Umbilical cord (tissue), 1 donor: ENCODE measurements at regions not wholly inside any gene's neighbourhood (a gene's known extent, or its start where the extent isn't known, plus 50 kb on each side); places are given as distances from the start of the nearest gene placed in this dataset.

Source experiments
- DNase-seq: peaks from one replicate; pipeline ENCODE4 v3.0.0-alpha.2; 2015; ENCODE audit warnings: low spot score

DNA sequence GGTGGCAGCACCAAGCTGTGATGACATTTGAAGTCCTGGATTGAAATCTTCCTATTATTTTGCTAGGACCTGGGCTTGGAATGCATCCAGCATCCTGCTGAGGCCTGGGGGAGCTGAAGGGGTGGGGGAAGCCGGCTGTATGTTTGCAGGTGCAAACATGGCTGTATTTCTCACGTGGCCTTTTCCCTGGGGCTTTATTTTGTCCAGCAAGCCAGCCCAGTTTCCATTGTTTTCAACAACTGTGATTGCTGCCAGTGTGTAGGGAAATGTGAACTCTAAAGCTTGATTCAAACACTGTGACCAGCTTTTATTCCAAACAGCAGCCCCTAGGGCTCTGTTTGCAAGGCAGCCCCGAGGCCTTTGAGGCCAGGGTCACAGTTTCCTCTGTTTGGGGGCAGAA, 683.0 kb downstream of the DHX35 start:
- no peak for DNase-seq

- DNase-seq: no peak
Measured at GRCh38 chr20:39643292-39643691, 681.1 kb downstream of the DHX35 start.

- no peak for DNase-seq
Measured at GRCh38 chr20:39641423-39641822, 679.3 kb downstream of the DHX35 start.

- DNase-seq: no peak
Measured at GRCh38 chr20:39640147-39640546, 678.0 kb downstream of the DHX35 start.

DNA sequence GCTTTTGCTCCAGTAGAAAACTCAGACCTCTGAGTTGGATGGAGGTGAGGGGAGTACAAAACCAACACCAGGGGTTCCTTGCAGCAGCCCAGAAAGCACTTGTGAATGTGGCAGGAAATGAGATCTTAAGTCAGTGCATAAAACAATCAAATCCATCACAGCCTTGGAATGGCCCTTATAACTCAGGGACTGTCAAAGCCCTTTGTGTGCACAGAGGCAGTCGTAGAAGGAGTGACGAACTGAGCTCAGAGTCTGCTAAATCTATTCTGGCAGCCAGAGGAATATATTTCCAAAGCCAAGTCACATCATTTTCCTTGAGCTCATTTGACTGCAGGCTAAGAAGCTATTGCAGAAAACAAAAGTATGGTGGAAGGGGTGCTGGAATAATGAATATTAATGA, 676.6 kb downstream of the DHX35 start:
- peak; percentile 12 for DNase-seq

- DNase-seq: no peak
Measured at GRCh38 chr20:39633689-39634088, 671.5 kb downstream of the DHX35 start.

DNA sequence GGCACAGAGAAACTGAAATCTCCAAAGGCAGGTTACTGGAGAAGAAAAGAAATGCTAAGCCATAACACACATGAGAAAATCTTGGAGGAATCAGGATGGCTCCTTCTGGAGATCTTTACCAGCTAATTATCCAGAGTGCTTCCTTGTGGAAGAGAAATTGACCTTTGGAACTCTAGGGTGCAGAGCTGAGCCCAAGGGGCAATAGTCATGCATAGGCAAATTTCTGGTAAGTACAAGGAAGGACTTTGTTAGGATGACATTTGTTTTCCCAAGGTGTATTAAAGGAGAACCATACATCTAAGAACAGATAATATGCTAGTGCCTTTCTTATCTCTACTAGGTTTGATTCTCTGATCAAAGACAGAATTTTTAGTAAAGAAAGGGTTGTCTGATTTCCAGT, 670.6 kb downstream of the DHX35 start:
- no peak for DNase-seq

DNA sequence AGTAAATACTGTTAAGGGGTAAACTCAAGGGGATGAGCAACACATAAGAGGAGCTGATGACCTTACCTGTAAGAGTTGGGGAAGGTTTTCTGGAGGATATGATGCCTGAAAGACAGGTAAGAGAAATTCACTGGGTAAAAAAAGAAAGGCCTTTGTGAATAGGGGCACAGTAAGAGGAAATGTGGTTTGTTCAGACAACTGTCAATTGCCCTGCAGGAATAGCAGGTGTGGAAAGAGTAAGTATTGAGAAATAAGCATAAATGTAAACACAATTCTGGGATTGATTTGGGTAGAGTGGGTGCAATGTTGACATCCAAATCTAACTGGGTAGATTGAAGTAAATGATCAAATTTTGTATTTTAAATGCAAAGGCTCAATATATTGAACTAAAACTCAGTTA, 670.0 kb downstream of the DHX35 start:
- no peak for DNase-seq

- no peak for DNase-seq
Measured at GRCh38 chr20:39631557-39631956, 669.4 kb downstream of the DHX35 start.

GRCh38 chr20:39630215-39630908, 668.2 kb downstream of the DHX35 start:
- DNase-seq: no peak

DNA sequence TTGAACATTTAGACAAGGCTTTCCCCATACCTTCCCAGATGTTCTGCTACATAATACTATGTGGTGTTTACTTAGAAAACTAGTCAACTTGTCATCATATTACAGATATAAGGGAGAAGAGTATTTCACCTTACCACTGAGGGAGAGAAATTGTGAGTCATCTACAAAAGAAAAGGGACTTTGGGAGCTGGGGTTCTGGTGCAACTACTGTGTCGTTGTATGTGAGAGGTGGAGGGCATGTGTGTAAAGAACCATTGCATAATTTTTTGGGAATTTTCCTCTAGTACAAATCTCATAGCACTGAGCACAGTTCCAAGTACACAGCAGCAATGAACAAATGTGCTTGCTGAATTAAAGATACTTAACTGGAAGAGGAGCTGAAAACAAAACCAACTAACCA, 665.6 kb downstream of the DHX35 start:
- no peak for DNase-seq

DNA sequence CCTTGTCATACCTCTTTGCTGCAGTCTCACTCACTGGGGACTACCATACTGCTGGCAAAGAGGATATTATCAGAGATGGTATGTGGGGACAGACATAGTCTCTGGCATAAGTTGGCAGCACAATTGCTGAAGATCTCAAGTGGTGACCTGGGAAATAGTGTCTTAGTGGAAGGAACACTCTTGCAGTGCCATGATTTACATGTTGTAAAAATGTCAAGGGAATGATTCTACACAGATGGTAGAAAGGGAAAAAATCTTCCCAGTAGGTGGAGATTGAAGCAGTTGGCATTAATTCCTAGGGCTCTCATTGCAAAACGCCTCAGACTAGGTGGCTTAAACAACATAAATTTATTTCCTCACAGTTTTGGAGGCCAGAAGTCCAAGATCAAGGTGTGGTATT, 662.2 kb downstream of the DHX35 start:
- no peak for DNase-seq

DNA sequence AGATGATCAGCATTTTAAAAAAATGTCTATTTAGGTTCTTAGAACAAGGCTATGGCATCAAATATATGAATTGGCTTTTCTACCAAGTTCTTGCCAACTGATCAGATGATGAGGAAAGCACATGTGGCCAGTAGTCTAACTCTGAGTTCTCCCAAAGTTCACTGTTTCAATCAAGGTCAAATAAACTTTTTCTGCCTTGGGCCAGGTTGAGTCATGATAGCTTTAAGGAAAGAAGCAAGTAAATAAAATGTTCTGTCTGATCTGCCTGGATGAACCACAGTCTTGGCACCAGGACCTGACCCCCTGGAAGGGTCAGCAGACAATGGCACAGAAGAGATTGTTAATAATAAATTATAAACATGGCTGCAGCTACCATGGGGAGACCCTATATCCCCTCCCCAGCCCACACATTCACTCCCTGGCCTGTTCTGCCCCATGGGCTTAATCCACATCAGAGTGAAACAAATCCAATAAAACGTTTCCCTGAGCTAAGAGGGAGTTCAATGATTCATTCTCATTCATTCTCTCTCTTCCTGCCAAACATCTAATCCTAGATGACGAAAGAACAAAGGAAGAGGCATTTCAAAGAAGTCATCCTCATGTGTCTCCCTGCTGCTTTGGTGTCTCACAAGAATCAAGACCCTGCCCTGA, 661.6 kb downstream of the DHX35 start:
- DNase-seq: peak; percentile 2

DNA sequence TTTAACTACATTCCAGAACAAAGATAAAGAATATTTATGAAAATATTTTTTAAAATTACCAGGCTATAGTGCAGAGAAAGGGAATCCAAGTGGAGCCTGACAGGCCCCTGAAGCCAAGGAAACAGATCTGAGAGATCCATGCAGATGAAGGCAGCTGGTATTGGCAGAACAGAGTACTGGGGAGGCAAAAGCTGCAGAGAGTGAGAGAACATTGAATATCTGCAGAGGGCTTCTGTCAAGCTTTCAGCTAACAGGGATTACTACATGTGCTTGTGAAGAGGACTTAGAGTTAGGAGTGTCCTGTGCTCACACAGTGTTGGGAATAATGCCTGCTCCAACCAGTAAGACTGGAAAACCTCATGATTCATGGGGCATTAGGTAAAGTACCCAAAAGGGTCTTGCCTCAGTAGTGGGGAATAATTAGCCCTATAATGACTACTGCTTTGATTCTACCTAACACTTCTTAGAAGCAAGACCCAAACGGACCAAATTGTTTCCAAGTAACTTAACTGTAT, 657.2 kb downstream of the DHX35 start:
- DNase-seq: peak; percentile 50

- DNase-seq: no peak
Measured at GRCh38 chr20:39611901-39612300, 649.8 kb downstream of the DHX35 start.

GRCh38 chr20:39607141-39607540, 645.0 kb downstream of the DHX35 start:
- no peak for DNase-seq

DNA sequence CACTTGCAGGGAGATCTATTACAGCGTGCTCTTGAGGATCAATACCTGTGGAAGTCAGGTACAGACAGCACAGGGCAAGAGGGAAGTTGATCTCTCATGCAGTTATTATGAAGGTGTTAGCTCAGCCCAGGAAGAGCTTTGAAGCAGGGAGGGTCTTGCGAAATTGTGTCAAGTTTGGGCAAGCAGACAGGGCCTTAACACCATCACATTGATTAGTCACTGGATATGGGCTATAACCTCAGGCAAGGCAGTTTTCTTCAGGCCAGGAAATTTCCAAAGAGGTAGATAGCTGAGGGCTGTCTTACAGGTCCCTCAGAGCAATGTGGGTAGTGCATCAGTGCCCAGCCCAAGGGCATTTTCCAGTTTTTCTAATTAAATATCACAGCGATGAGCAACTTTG, 643.8 kb downstream of the DHX35 start:
- DNase-seq: no peak

GRCh38 chr20:39605361-39605760, 643.2 kb downstream of the DHX35 start:
- DNase-seq: no peak

DNA sequence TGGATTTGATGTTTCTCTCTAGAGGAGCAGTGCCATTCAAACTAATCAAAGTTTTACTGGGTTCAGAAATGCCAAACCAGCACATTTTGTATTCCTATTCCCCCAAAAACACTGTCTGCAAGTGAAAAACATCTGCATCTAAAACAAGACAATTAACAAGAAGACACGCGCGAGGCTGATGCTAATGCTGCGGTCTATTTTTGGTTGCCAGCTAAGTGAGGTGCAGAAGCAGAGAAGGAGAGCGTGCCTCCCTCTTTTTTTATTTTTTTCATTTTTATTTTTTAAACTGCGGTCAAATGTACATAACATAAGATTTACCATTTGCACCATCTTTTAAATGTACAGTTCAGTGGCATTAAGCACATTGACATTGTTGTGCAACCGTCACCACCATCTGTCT, 641.1 kb downstream of the DHX35 start:
- DNase-seq: no peak

DNA sequence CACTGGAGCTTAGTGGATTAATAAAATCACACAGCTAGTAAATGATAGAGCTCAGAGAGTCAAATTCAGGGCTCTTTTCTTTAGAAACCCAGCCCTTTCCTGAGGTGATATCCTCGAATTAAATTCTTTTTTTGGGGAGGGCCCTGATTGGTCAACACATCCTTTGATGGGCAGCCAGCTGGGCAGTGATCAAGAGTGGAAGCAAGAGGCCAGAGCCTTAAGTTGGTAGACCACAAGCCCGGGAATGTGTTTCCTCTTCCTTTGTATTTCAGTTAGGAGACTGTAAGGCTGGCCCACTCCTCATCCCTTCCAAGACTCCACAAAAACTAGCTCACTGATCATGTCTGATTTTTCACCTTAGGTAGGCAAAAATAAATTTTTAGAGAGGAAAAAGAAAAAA, 640.5 kb downstream of the DHX35 start:
- no peak for DNase-seq

DNA sequence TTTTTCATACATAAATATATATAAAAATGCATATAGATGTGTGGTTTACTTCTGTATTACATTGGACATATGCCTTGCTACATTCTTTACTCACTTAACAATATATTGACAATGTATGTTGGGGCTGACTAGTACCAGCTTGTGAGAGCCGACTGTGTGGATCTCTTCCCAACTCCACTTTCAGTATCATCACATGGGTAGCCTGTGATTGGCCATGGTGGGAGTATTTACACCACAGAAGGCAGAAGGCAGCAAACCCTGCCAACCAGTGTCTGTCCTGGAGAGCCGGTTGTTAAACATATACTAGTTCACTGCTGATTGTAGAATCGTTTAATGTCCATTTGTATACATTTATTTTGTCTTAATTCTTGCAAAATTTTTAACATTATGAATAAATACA, 638.7 kb downstream of the DHX35 start:
- DNase-seq: no peak

DNA sequence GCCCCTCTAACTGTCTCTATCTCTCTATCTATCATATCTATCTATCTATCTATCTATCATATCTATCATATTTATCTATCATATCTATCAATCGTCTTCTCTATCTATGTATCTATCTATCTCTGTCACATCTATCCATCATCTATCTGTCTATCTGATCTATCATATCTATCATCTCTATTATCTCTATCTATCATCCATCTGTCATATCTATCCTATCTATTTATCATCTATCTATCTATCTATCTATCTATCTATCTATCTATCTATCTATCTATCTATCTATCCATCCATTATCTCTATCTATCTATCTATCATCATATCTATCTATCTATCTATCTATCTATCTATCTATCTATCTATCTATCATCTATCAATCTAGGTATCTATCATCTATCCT, 638.0 kb downstream of the DHX35 start:
- no peak for DNase-seq

GRCh38 chr20:39596554-39596953, 634.4 kb downstream of the DHX35 start:
- DNase-seq: no peak

- no peak for DNase-seq
Measured at GRCh38 chr20:39592371-39592770, 630.2 kb downstream of the DHX35 start.
